D721Med (cell line): ENCODE measurements at regions not wholly inside any gene's neighbourhood (a gene's known extent, or its start where the extent isn't known, plus 50 kb on each side); places are given as distances from the start of the nearest gene placed in this dataset.

ENCODE experiments used
- DNase-seq: peaks from one replicate; pipeline ENCODE4 v3.0.0; 2011; ENCODE audit warnings: low spot score; ENCODE audit not compliant: insufficient read length
- FAIRE-seq: peaks from 2 replicates; lab custom pipeline; 2011; peaks lifted over from hg19 to GRCh38; lab: Jason Lieb, UNC
- CTCF ChIP-seq: IDR thresholded peaks from 2 replicates; pipeline ENCODE4 v1.5.1; 2012; ENCODE audit warnings: mild to moderate bottlenecking, control low read depth; ENCODE audit not compliant: insufficient read depth; ENCODE audit errors: missing control alignments

DNA sequence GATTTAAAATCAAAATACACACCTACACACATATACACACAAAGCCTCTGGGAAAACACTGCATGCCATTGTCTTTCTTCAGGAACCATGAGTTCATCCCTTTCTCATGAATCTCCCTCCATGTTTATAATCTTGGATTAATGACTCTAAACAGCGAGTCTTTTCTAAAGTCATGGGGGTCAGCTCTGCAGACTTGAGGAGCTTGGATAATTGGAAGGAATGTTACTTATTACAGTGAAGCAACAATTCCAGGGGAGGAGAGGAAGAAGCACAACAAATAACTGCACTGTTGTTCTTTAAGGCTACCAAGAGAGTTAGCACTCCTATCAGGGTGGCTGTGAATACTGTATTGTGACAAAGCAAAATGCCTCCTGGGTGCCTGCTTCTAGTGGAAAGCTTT is 444.7 kb downstream of the ANXA1 start:
- FAIRE-seq (no peak), DNase-seq (no peak)
- no peak for TF ChIP-seq CTCF

- TF ChIP-seq CTCF, result no peak
- no peak for DNase-seq
- no peak for FAIRE-seq
Measured at GRCh38 chr9:73597039-73597438, 445.4 kb downstream of the ANXA1 start.

DNA sequence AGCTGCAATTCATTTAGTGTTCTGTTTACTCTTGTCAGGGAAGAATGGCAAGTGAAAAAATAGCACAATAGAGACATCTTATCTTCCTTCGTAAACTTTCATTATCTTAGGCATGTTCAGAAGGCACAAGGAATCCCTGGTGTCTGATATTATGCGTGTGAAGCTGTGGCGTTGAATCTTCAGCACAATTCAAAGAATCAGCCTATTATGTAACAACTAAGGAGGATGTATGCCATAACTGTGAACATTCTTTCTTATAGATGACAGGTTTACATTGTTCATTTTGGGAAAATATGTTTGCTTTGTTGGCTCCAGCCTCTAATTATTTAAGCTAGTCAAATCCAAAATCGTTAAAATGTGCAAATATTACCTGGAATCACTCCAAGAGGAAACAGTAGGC is 446.1 kb downstream of the ANXA1 start:
- DNase-seq (no peak), FAIRE-seq (no peak)
- TF ChIP-seq CTCF, result no peak

DNA sequence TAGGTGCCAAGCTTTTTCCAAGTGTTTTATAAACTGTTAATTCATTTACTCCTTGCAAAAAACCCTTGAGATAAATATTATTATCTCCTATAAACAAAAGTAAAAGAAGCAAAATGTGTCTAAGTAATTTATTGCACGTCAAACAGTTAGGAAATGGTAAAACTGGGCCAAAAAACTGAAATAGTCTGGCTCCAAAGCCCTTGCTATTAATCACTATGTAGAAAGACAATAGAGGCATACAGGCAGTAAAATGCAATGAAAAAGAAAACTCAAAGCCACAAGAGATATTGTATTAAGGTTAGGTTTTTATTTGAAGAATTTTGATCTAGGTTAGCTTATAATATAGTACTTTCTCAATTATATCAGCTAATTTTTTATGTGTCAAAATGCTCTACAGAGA is 457.7 kb downstream of the ANXA1 start:
- DNase-seq, result no peak
- no peak for FAIRE-seq
- TF ChIP-seq CTCF, result no peak

DNA sequence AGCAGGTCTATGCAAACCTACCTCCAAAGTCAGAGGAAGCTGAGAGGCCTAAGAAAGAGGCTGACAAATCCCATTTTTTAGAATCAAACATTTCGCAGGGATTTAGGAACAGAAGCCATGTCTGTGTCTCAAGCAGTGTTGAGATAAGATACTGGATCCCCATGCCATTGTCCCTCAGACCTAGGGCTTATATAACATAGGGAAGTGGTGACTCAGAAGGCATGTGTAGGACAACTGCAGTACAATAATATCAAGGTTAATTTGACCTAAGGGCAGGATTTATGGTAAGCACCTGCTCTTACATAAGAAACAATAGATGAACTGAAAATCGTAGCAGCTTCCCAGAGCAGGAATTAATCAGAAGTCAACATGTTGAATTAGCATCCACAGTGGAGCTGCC is 459.4 kb downstream of the ANXA1 start:
- FAIRE-seq (no peak), DNase-seq (no peak)
- TF ChIP-seq CTCF, result no peak

- DNase-seq (no peak), FAIRE-seq (no peak)
- no peak for TF ChIP-seq CTCF
Measured at GRCh38 chr9:73613092-73613701, 461.5 kb downstream of the ANXA1 start.

- FAIRE-seq (no peak), DNase-seq (no peak)
- TF ChIP-seq CTCF, result no peak
Measured at GRCh38 chr9:73615557-73615956, 463.9 kb downstream of the ANXA1 start.
